ENCODE measurements at regions not wholly inside any gene's neighbourhood (a gene's known extent, or its start where the extent isn't known, plus 50 kb on each side); places are given as distances from the start of the nearest gene placed in this dataset.

DNA sequence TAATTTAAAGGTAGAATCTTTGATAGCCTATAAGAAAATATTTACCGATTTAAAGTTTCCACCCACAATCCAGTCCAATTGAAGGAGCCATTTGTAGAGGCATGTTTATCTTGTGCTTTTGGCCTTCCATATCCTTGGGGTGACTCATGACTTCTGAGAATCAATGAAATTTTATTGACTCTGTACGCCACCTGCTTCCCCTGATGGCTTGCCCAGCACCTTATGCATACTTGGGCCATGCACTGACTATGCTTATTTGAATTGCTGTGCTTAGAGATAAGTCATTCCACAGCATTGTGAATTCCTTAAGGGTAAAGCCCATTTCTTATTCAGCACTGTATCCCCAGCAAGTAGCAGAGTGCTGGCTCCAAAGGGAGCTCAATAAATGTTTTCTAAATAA is 954.8 kb upstream of the SEL1L start:
- TF ChIP-seq, protein P1, sequence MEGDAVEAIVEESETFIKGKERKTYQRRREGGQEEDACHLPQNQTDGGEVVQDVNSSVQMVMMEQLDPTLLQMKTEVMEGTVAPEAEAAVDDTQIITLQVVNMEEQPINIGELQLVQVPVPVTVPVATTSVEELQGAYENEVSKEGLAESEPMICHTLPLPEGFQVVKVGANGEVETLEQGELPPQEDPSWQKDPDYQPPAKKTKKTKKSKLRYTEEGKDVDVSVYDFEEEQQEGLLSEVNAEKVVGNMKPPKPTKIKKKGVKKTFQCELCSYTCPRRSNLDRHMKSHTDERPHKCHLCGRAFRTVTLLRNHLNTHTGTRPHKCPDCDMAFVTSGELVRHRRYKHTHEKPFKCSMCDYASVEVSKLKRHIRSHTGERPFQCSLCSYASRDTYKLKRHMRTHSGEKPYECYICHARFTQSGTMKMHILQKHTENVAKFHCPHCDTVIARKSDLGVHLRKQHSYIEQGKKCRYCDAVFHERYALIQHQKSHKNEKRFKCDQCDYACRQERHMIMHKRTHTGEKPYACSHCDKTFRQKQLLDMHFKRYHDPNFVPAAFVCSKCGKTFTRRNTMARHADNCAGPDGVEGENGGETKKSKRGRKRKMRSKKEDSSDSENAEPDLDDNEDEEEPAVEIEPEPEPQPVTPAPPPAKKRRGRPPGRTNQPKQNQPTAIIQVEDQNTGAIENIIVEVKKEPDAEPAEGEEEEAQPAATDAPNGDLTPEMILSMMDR (IDR thresholded peaks at IDR 0.05) = no peak
- no peaks in the 10 kb centered on the region for H3K4me1 ChIP-seq (ENCODE audit: control insufficient read depth in 1 of 2, insufficient read depth in 1 of 2, low read depth in 1 of 2, low read length in 1 of 2)
- H3K27ac ChIP-seq = no peak overlapping the region
- H3K27me3 ChIP-seq = no peaks in the 10 kb centered on the region
- H3K4me3 ChIP-seq (ENCODE audit: low read depth in 1 of 2, low read length in 1 of 2) = no peak overlapping the region
- no peaks in the 10 kb centered on the region for H3K9me3 ChIP-seq
- H3K36me3 ChIP-seq = no peaks in the 10 kb centered on the region

DNA sequence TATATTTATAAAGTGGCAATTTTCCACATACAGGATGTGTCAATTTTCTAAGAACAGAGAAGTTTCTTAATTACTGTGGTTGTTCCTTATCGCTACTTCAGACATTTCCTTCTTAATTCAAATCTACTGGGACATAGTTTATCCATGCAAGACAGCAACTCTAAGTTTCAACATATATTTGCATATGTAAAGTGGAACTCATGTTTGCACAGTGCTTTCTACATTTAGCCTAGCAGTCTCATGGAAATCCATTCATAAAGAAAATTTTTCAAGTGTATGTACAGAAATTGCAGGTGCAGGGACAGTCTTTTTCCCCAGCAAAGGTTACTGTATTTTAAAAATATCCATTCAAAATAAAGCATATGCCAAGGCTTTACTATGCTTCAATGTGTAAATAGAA is 956.7 kb upstream of the SEL1L start:
- H3K27me3 ChIP-seq = no peaks in the 10 kb centered on the region
- H3K27ac ChIP-seq = no peak overlapping the region
- H3K4me1 ChIP-seq (ENCODE audit: control insufficient read depth in 1 of 2, insufficient read depth in 1 of 2, low read depth in 1 of 2, low read length in 1 of 2) = no peaks in the 10 kb centered on the region
- TF ChIP-seq, protein P1 (IDR thresholded peaks at IDR 0.05) = no peak
- no peaks in the 10 kb centered on the region for H3K36me3 ChIP-seq
- no peaks in the 10 kb centered on the region for H3K9me3 ChIP-seq
- no peak overlapping the region for H3K4me3 ChIP-seq (ENCODE audit: low read depth in 1 of 2, low read length in 1 of 2)

DNA sequence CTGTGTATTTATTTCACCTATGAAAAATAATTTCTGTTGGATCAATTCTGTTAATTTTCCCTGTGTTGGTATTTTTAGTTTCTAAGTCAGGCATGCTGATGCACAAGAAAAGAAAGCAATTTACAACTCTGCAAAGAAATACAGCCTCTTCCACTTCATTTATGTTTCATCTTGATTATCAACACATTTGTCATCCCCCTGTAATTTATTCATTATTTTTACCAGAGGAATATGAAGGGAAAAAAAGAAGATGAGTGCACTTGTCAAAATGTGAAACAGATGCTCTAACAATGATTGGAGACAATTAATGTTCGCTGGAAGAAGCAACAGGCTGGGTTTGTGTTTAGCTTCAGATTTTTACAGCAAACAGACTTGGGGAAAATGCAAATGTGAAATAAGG is 958.5 kb upstream of the SEL1L start:
- no peak overlapping the region for H3K4me3 ChIP-seq (ENCODE audit: low read depth in 1 of 2, low read length in 1 of 2)
- no peaks in the 10 kb centered on the region for H3K36me3 ChIP-seq
- H3K27ac ChIP-seq = no peak overlapping the region
- H3K4me1 ChIP-seq (ENCODE audit: control insufficient read depth in 1 of 2, insufficient read depth in 1 of 2, low read depth in 1 of 2, low read length in 1 of 2) = no peaks in the 10 kb centered on the region
- H3K9me3 ChIP-seq = no peaks in the 10 kb centered on the region
- TF ChIP-seq, protein P1 (IDR thresholded peaks at IDR 0.05) = no peak
- H3K27me3 ChIP-seq = no peaks in the 10 kb centered on the region

- no peak overlapping the region for H3K27ac ChIP-seq
- no peaks in the 10 kb centered on the region for H3K27me3 ChIP-seq
- no peaks in the 10 kb centered on the region for H3K36me3 ChIP-seq
- TF ChIP-seq, protein P1 (IDR thresholded peaks at IDR 0.05) = no peak
- H3K4me1 ChIP-seq (ENCODE audit: control insufficient read depth in 1 of 2, insufficient read depth in 1 of 2, low read depth in 1 of 2, low read length in 1 of 2) = no peaks in the 10 kb centered on the region
- no peak overlapping the region for H3K4me3 ChIP-seq (ENCODE audit: low read depth in 1 of 2, low read length in 1 of 2)
- no peaks in the 10 kb centered on the region for H3K9me3 ChIP-seq
Observed at GRCh38 chr14:82500222-82500621, 966.6 kb upstream of the SEL1L start.

GRCh38 chr14:82501554-82501953 is 967.9 kb upstream of the SEL1L start:
- Histone ChIP-seq H3K9me3 (no peaks in the 10 kb centered on the region), H3K4me3 (ENCODE audit: low read depth in 1 of 2, low read length in 1 of 2) (no peak overlapping the region), H3K27ac (no peak overlapping the region), H3K36me3 (no peaks in the 10 kb centered on the region), H3K4me1 (ENCODE audit: control insufficient read depth in 1 of 2, insufficient read depth in 1 of 2, low read depth in 1 of 2, low read length in 1 of 2) (no peaks in the 10 kb centered on the region), H3K27me3 (no peaks in the 10 kb centered on the region)
- TF ChIP-seq, protein P1 (IDR thresholded peaks at IDR 0.05) = no peak

GRCh38 chr14:82502043-82502442 is 968.4 kb upstream of the SEL1L start:
- TF ChIP-seq, protein P1 (IDR thresholded peaks at IDR 0.05) = no peak

More at GRCh38 chr14:82502043-82502442, 968.4 kb upstream of the SEL1L start:
- Histone ChIP-seq H3K27ac (no peak overlapping the region), H3K27me3 (no peaks in the 10 kb centered on the region), H3K4me3 (ENCODE audit: low read depth in 1 of 2, low read length in 1 of 2) (no peak overlapping the region), H3K4me1 (ENCODE audit: control insufficient read depth in 1 of 2, insufficient read depth in 1 of 2, low read depth in 1 of 2, low read length in 1 of 2) (no peaks in the 10 kb centered on the region), H3K9me3 (no peaks in the 10 kb centered on the region), H3K36me3 (no peaks in the 10 kb centered on the region)
